AG04450 (cell line): ENCODE measurements at regions not wholly inside any gene's neighbourhood (a gene's known extent, or its start where the extent isn't known, plus 50 kb on each side); places are given as distances from the start of the nearest gene placed in this dataset.

Experiments
- CTCF ChIA-PET: fragments of 300-600, 350-600 bp; formaldehyde crosslinking; extraction: SDS; loops from one replicate; lab custom pipeline; 2022; ENCODE audit warnings: antibody characterized with exemption, inconsistent platforms; lab: Charles Lee
- POLR2A ChIA-PET: fragments of 350-600 bp; formaldehyde crosslinking; extraction: SDS; loops from one replicate; lab custom pipeline; 2021; ENCODE audit warnings: antibody characterized with exemption, inconsistent platforms; lab: Yijun Ruan, JAX
- DNase-seq: peaks from one replicate; pipeline ENCODE4 v3.0.0-alpha.2; 2011; ENCODE audit warnings: low read depth, low spot score
- H3K27ac ChIP-seq: one replicate; pipeline ENCODE4 v1.5.1; 2012; ENCODE audit warnings: low read depth, low read length, control low read depth
- H3K27me3 ChIP-seq: one replicate; pipeline ENCODE4 v1.6.0; 2012; ENCODE audit warnings: low read length; ENCODE audit not compliant: control insufficient read depth, insufficient read depth
- H3K4me3 ChIP-seq: 2 replicates; pipeline ENCODE4 v1.5.1; 2011; ENCODE audit warnings: mild to moderate bottlenecking, low read depth, low read length, control low read depth
- H3K9me3 ChIP-seq: 2 replicates; pipeline ENCODE4 v1.5.1; 2012; ENCODE audit warnings: low read length; ENCODE audit not compliant: control insufficient read depth, insufficient read depth
- CTCF ChIP-seq: IDR thresholded peaks from 2 replicates; pipeline ENCODE4 v1.5.1; 2011; ENCODE audit warnings: low read depth, low read length, control low read depth, inconsistent platforms

GRCh38 chr19:31083105-31083504 is 266.1 kb downstream of the TSHZ3 start:
- ChIA-PET CTCF (no interaction called here), POLR2A (no interaction called here)
- no peak overlapping the region for H3K4me3 ChIP-seq
- H3K9me3 ChIP-seq, result no peaks in the 10 kb centered on the region
- H3K27me3 ChIP-seq, result peaks cover 10% of the 10 kb centered on the region
- no peak for TF ChIP-seq CTCF
- DNase-seq, result no peak
- no peak overlapping the region for H3K27ac ChIP-seq

- CTCF ChIA-PET, result interaction anchor here (0.5 to 0.6 kb wide), 2 partner anchors 122 to 325 kb away, joined by 3 read pairs; no protein-coding TSS in a partner anchor
- TF ChIP-seq CTCF, result no peak
- POLR2A ChIA-PET, result no interaction called here
- Histone ChIP-seq H3K4me3 (no peak overlapping the region), H3K27ac (no peak overlapping the region), H3K9me3 (no peaks in the 10 kb centered on the region), H3K27me3 (peaks cover 14% of the 10 kb centered on the region)
- no peak for DNase-seq
Observed at GRCh38 chr19:31075146-31075655, 274.0 kb downstream of the TSHZ3 start.

GRCh38 chr19:31074199-31075125 is 274.8 kb downstream of the TSHZ3 start:
- Histone ChIP-seq H3K27me3 (peaks cover 11% of the 10 kb centered on the region), H3K4me3 (no peak overlapping the region), H3K9me3 (no peaks in the 10 kb centered on the region), H3K27ac (no peak overlapping the region)
- no peak for DNase-seq
- POLR2A ChIA-PET, result no interaction called here
- no peak for TF ChIP-seq CTCF
- CTCF ChIA-PET, result interaction anchor here (0.5 to 0.6 kb wide), 2 partner anchors 123 to 325 kb away, joined by 3 read pairs; no protein-coding TSS in a partner anchor

GRCh38 chr19:31073485-31074198 is 275.6 kb downstream of the TSHZ3 start:
- no peak for DNase-seq
- Histone ChIP-seq H3K27me3 (peaks cover 8% of the 10 kb centered on the region), H3K9me3 (no peaks in the 10 kb centered on the region), H3K4me3 (no peak overlapping the region), H3K27ac (no peak overlapping the region)
- no peak for TF ChIP-seq CTCF
- ChIA-PET CTCF (no interaction called here), POLR2A (no interaction called here)
